ENCODE measurements at regions not wholly inside any gene's neighbourhood (a gene's known extent, or its start where the extent isn't known, plus 50 kb on each side); places are given as distances from the start of the nearest gene placed in this dataset.

- H3K79me2 ChIP-seq (replicated peaks; ENCODE audit: insufficient read depth, low read length): no peaks in the 10 kb centered on the region
Measured at GRCh38 chr7:12131122-12131521, 80.0 kb upstream of the TMEM106B start.

GRCh38 chr7:12133865-12134264, 77.2 kb upstream of the TMEM106B start:
- no peak for TF ChIP-seq RAD21 (conservative IDR thresholded peaks at IDR 0.05)
- TF ChIP-seq TAF1 (IDR thresholded peaks at IDR 0.05; ENCODE audit: low read depth): no peak
- TF ChIP-seq POLR2AphosphoS5 (IDR thresholded peaks at IDR 0.05): no peak
- TF ChIP-seq REST (IDR thresholded peaks at IDR 0.05; ENCODE audit: borderline replicate concordance): no peak
- TF ChIP-seq, protein P1, sequence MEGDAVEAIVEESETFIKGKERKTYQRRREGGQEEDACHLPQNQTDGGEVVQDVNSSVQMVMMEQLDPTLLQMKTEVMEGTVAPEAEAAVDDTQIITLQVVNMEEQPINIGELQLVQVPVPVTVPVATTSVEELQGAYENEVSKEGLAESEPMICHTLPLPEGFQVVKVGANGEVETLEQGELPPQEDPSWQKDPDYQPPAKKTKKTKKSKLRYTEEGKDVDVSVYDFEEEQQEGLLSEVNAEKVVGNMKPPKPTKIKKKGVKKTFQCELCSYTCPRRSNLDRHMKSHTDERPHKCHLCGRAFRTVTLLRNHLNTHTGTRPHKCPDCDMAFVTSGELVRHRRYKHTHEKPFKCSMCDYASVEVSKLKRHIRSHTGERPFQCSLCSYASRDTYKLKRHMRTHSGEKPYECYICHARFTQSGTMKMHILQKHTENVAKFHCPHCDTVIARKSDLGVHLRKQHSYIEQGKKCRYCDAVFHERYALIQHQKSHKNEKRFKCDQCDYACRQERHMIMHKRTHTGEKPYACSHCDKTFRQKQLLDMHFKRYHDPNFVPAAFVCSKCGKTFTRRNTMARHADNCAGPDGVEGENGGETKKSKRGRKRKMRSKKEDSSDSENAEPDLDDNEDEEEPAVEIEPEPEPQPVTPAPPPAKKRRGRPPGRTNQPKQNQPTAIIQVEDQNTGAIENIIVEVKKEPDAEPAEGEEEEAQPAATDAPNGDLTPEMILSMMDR (IDR thresholded peaks at IDR 0.05; ENCODE audit: poor library complexity, severe bottlenecking): no peak
- TF ChIP-seq MXI1 (conservative IDR thresholded peaks at IDR 0.05; ENCODE audit: poor library complexity, severe bottlenecking): no peak
- TF ChIP-seq SMC3 (conservative IDR thresholded peaks at IDR 0.05; ENCODE audit: poor library complexity): no peak
- no peak for TF ChIP-seq EZH2 (IDR thresholded peaks at IDR 0.05; ENCODE audit: borderline replicate concordance, insufficient read depth, low read length, poor library complexity, severe bottlenecking)
- no peak for TF ChIP-seq EP300 (conservative IDR thresholded peaks at IDR 0.05; ENCODE audit: poor library complexity, severe bottlenecking)
- Histone ChIP-seq H3K27me3 (ENCODE audit: insufficient read depth, low read depth, low read length) (no peaks in the 10 kb centered on the region), H3F3A (ENCODE audit: insufficient read depth, low read length, poor library complexity, severe bottlenecking) (no peaks in the 10 kb centered on the region), H3K79me2 (replicated peaks; ENCODE audit: insufficient read depth, low read length) (no peaks in the 10 kb centered on the region), H3K9me3 (ENCODE audit: low read length) (no peaks in the 10 kb centered on the region), H3K36me3 (ENCODE audit: insufficient read depth, low read length) (no peaks in the 10 kb centered on the region), H3K9me2 (ENCODE audit: insufficient read depth, low read length) (no peaks in the 10 kb centered on the region), H3K27ac (ENCODE audit: low read length) (no peak overlapping the region), H4K20me1 (ENCODE audit: insufficient read depth) (no peaks in the 10 kb centered on the region), H3K9ac (ENCODE audit: low read length) (no peak overlapping the region), H2AFZ (ENCODE audit: low read depth, low read length) (no peak overlapping the region), H3K4me2 (ENCODE audit: low read length) (no peak overlapping the region), H3K4me3 (ENCODE audit: low read length) (no peak overlapping the region)

More at GRCh38 chr7:12131122-12131521, 80.0 kb upstream of the TMEM106B start:
- no peaks in the 10 kb centered on the region for H3K36me3 ChIP-seq (ENCODE audit: insufficient read depth, low read length)
- no peak overlapping the region for H3K4me2 ChIP-seq (ENCODE audit: low read length)
- H3K4me3 ChIP-seq (ENCODE audit: low read length): no peak overlapping the region
- H4K20me1 ChIP-seq (ENCODE audit: insufficient read depth): no peaks in the 10 kb centered on the region
- H2AFZ ChIP-seq (ENCODE audit: low read depth, low read length): no peak overlapping the region
- H3K9ac ChIP-seq (ENCODE audit: low read length): no peak overlapping the region
- H3K9me3 ChIP-seq (ENCODE audit: low read length): no peaks in the 10 kb centered on the region
- no peaks in the 10 kb centered on the region for H3K9me2 ChIP-seq (ENCODE audit: insufficient read depth, low read length)
- H3F3A ChIP-seq (ENCODE audit: insufficient read depth, low read length, poor library complexity, severe bottlenecking): no peaks in the 10 kb centered on the region
- no peak for TF ChIP-seq RAD21 (conservative IDR thresholded peaks at IDR 0.05)
- TF ChIP-seq, protein P1 (IDR thresholded peaks at IDR 0.05; ENCODE audit: poor library complexity, severe bottlenecking): no peak
- TF ChIP-seq MXI1 (conservative IDR thresholded peaks at IDR 0.05; ENCODE audit: poor library complexity, severe bottlenecking): no peak
- no peak for TF ChIP-seq POLR2AphosphoS5 (IDR thresholded peaks at IDR 0.05)
- no peak for TF ChIP-seq TAF1 (IDR thresholded peaks at IDR 0.05; ENCODE audit: low read depth)
- no peak overlapping the region for H3K27ac ChIP-seq (ENCODE audit: low read length)
- H3K27me3 ChIP-seq (ENCODE audit: insufficient read depth, low read depth, low read length): no peaks in the 10 kb centered on the region
